Panc1 (cell line): ENCODE measurements at regions not wholly inside any gene's neighbourhood (a gene's known extent, or its start where the extent isn't known, plus 50 kb on each side); places are given as distances from the start of the nearest gene placed in this dataset.

Experiments
- CTCF ChIP-seq: fragments of 450-650 bp; IDR thresholded peaks from 2 replicates; pipeline ENCODE4 v1.5.1; 2017; ENCODE audit warnings: mild to moderate bottlenecking
- POLR2AphosphoS5 ChIP-seq: IDR thresholded peaks from 2 replicates; pipeline ENCODE4 v1.6.1; 2012; ENCODE audit warnings: mild to moderate bottlenecking, low read depth, low read length, moderate library complexity
- REST ChIP-seq, 2 experiments: IDR thresholded peaks; 2 replicates each; pipeline ENCODE4 v1.6.1; 2011 to 2012; ENCODE audit warnings: low read depth in 2 of 2, control low read depth in 1 of 2, low read length in 1 of 2, mild to moderate bottlenecking in 1 of 2, moderate library complexity in 1 of 2; ENCODE audit not compliant: insufficient read depth in 1 of 2
- SIN3A ChIP-seq: IDR thresholded peaks from 2 replicates; pipeline ENCODE4 v1.6.1; 2012; ENCODE audit warnings: low read depth, mild to moderate bottlenecking, low read length, moderate library complexity, borderline replicate concordance; ENCODE audit not compliant: insufficient read depth
- TCF7L2 ChIP-seq: IDR thresholded peaks from 2 replicates; pipeline ENCODE4 v1.6.1; 2011; ENCODE audit warnings: mild to moderate bottlenecking, low read depth, low read length, inconsistent platforms

- TF ChIP-seq CTCF (no peak), POLR2AphosphoS5 (no peak), SIN3A (no peak), REST (IDR thresholded peaks at IDR 0.05; ENCODE audit: insufficient read depth in 1 of 2, low read depth in 2 of 2, low read length in 1 of 2) (no peak), TCF7L2 (no peak)
Measured at GRCh38 chr3:152664766-152665165, 170.2 kb upstream of the P2RY1 start.
